ENCODE measurements at regions not wholly inside any gene's neighbourhood (a gene's known extent, or its start where the extent isn't known, plus 50 kb on each side); places are given as distances from the start of the nearest gene placed in this dataset.
"Not testable (repeated sequence)": the region's sequence is repeated elsewhere in the genome, so short reads cannot be mapped to it uniquely, and the experiment has no call there.

GRCh38 chr2:194566907-194567660, 1089.9 kb upstream of the SLC39A10 start:
- no peak for DNase-seq

- no peak for DNase-seq
Measured at GRCh38 chr2:194564422-194564821, 1092.6 kb upstream of the SLC39A10 start.

DNA sequence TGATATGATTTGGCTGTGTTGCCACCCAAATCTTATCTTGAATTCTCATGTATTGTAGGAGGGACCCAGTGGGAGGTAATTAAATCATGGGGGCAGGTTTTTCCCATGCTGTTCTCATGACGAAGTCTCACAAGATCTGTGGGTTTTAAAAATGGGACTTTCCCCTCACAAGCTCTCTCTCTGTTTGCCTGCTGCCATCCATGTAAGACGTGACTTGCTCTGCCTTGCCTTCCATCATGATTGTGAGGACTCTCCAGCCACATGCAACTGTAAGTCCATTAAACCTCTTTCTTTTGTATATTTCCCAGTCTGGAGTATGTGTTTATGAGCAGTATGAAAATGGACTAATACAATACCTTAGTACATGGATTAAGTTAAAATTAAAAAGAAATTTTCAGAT, 1094.7 kb upstream of the SLC39A10 start:
- no peak for DNase-seq

DNA sequence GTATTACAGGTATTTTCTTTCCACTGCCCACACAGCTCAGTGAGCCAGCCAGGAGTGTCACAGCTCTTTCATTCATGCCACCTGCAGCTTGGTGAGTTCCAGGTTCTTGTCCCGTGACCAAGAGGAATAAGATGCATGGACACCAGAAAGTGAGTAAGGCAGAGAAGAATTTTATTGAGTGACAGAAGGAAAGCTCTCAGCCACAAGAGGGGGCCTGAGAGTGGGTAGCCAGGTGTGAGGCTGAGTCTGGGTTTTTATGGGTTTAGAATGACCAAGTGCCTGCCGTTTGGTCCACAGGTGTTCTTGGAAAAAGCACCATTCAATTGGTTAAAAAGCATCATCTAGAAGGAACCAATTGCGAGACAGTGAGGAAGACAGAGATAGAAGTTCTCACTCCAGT, 1097.1 kb upstream of the SLC39A10 start:
- DNase-seq = no peak

DNA sequence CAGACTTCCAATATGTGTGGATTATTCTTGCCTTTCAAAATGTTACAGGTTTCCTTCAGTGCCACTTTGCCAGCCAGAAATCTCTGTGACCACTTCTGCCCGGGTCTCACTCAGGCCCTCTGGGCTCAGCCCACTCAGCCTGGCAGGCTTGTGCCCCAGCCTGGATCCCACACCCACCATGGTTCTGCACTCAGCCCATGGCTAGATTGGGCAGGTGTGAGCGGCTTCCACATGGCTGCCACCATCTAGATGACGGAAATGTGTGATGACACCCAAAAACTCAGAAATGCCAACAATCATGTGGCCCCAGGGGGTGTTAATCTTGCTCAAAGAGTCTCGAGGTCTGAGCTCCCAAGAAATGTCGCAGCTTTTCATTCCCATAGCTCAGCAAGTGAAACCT, 1097.5 kb upstream of the SLC39A10 start:
- no peak for DNase-seq

GRCh38 chr2:194557993-194558392, 1099.0 kb upstream of the SLC39A10 start:
- no peak for DNase-seq

DNA sequence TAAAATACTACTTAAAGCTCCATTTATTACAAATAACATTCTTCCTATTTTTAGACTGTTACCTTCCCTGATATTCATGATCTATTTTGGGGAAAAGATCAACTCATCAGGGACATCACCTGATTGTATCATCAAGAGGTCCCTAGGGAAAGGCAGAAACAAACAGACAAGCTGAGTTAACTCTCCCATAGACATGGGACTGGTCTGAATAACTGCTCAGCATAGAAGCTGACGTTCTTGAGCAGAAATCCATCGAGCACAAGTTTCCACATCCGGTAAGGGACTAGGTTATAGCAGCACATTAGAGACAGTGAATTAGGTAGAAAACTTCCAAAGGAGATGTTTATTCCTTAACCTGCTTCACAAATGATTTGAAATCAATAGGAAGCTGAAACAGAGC, 1100.4 kb upstream of the SLC39A10 start:
- no peak for DNase-seq

- no peak for DNase-seq
Measured at GRCh38 chr2:194553980-194554379, 1103.0 kb upstream of the SLC39A10 start.

DNA sequence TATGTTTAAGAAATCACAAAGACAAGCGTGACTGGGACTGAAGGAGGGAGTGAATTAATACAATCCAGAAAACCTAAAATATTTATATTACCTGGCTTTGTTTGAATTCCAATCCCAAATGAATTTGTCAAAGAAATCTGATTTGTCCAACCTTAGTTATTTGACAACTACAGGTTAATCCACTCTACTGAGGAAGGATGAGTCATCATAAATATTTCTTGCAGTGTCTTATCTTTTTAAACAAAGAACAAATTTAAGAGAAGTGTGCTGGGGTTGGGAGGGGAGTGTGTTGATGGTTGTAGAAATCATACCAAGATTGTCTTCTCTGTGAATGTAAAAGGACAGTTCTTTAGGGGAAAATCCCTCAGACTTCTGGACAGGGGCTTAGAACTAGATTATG, 1106.3 kb upstream of the SLC39A10 start:
- DNase-seq = no peak

DNA sequence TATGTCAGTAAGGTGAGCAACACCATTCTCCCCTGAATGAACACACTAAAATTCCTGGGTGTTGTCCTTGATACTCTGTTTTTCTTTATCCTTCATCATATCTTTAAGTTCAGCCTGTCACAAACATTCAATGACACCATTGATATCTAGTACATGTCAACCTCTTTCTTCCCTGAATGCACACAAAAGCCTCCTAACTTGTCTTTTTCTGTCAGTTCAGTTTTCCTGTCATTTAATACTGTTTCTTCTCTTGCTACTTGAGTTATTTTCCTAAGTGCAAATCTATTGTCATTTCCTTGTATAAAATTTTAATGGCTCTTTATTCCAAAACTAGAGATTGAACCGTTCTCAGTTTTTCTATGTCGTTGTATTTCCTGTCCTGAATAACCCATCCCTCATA, 1107.6 kb upstream of the SLC39A10 start:
- DNase-seq = no peak

GRCh38 chr2:194545978-194546377, 1111.0 kb upstream of the SLC39A10 start:
- DNase-seq = no peak

- no peak for DNase-seq
Measured at GRCh38 chr2:194539425-194539824, 1117.6 kb upstream of the SLC39A10 start.

- DNase-seq = no peak
Measured at GRCh38 chr2:194526121-194526520, 1130.9 kb upstream of the SLC39A10 start.

DNA sequence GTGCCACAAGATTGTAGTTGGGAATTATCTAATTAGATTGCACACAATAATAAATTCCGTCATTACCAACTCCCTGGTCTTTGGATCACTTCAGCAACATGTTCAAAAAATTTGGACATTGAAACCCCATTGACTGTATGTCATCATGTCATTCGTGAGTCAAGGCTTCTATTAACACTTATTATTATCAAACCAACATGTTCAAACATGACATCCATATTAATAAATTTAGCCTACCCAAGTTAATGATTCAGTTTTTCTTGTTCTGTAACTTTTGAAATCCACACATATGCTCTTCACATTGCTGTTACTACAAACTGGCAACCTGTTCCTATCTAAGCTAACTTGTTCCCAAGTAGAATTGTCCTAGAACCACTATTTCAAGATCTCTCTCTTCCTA, 1142.7 kb upstream of the SLC39A10 start:
- DNase-seq = no peak

DNA sequence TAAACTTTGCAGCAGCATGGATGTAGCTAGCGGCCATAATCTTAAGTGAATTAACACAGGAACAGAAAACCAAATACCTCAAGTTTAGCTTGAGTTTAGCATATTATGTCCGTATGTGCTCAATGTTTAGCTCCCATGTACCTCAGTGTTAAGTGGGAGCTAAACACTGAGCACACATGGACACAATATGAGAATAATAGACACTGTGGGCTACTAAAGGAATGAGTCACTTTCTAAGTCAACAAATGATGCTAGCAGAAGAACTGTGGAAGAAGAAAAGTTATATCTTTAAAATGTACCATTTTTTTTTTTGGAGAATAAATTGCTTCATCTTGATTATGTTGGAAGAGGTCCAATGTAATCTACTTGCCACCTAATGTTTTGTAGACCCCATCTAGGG, 1146.0 kb upstream of the SLC39A10 start:
- DNase-seq = not testable (repeated sequence)

DNA sequence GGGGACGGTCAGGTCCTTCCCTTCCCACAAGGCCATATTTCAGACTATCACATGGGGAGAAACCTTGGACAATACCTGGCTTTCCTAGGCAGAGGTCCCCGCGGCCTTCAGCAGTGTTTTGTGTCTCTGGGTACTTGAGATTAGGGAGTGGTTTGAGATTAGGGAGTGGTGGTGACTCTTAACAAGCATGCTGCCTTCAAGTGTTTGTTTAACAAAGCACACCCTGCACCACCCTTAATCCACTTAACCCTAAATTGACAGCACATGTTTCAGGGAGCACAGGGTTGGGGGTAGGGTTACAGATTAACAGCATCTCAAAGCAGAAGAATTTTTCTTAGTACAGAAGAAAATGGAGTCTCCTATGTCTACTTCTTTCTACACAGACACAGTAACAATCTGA, 1152.2 kb upstream of the SLC39A10 start:
- not testable (repeated sequence) for DNase-seq

DNA sequence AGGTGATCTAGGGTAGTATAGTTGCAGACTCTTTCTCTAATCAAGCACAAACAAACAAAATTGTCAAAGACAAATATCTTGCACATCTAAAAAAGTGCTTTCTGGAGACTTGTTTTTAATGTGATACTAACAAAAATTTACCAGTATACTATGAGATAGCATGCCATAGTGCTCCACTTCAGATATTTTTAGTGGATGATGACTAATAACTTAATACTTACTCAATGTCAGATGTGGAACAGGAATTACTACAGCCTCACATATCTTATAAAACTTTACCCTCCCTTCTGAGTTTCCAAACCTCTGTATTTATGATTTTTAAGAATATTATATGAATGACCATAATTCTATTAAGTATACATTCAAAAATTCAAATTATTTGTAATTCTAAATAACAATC, 1162.0 kb upstream of the SLC39A10 start:
- no peak for DNase-seq

- no peak for DNase-seq
Measured at GRCh38 chr2:194494401-194494800, 1162.6 kb upstream of the SLC39A10 start.

DNA sequence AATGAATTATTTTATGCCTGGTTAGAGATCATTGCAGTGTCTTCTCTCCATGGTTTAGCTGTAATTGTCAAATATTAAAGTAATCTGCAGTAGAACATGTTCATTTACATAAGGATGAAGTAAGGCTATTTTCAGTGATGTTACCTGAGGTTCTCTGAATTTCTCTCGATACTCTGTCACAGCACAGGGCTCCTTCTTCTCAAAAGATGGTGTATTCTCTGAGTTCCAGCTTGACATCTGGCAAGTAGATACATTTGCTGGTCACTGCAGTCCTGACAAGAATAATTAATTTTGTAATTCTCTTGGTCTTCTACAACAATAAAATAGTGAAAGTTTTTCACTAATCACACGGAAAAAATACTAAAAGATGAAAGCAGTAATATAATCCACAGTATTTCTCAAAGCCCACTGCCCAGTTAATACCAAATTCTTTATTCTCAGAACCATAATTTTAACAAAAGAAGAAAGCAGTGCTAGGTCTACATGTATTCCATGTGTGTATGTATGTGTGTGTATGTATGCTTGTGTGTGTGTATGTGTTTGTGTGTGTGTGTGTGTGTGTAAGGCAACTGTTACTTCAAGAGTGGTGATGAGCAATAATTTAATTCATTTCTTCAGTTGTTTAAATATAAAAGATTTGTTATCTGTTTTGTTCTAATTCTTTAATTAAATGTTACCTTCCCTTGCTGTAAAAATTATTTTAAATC, 1165.5 kb upstream of the SLC39A10 start:
- DNase-seq = no peak

DNA sequence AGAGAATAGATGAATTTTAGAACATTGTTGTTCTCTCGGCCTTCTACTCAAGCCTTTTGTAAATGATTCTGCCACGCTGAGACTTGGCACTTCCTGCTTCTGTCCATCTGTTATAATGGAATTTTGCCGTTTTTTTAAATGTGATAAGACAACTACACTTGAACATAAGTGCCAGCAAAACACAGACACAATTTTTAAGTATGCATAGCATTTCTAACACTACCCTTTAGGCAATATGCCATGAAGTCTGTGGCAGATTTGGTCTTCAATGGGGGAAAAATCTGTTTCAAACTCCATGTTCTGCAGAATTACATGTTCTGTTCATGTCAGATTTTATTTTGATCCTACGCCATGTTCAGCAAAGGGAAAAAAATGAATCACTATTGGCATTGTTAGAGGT, 1170.7 kb upstream of the SLC39A10 start:
- DNase-seq = no peak

GRCh38 chr2:194483041-194483440, 1174.0 kb upstream of the SLC39A10 start:
- no peak for DNase-seq

DNA sequence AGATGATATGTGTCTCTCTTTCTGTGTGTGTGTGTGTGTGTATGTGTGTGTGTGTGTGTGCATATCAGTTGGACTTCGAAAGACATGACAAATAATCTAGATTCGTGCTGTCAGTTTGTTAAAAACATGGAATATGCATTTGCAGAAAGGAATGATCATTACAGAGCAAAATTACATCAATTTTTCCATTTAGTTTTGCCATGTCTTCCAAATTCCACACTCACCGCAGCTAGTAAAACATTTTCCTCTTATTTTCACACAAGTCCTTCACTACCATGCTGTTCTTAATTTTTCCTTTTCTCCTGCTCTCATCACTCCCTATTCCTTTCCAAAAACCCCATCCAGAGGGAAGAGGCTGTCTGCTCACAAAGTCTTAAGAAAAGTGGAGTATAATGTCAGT, 1191.4 kb upstream of the SLC39A10 start:
- DNase-seq = no peak

- no peak for DNase-seq
Measured at GRCh38 chr2:194464964-194465638, 1191.9 kb upstream of the SLC39A10 start.

GRCh38 chr2:194462883-194463282, 1194.1 kb upstream of the SLC39A10 start:
- not testable (repeated sequence) for DNase-seq

Measured in stimulated activated CD8-positive, alpha-beta memory T cell treated with anti-CD3 and anti-CD28 coated beads, Interleukin-4, amount 100 ng/mL, for 48 hours (primary cell).